Limb (tissue), 2 donors: ENCODE measurements at regions not wholly inside any gene's neighbourhood (a gene's known extent, or its start where the extent isn't known, plus 50 kb on each side); places are given as distances from the start of the nearest gene placed in this dataset.

ENCODE experiments used
- DNase-seq, 2 donors: peaks; one replicate each; pipeline ENCODE4 v3.0.0-alpha.2; 2016; ENCODE audit errors: extremely low spot score in 2 of 2

DNA sequence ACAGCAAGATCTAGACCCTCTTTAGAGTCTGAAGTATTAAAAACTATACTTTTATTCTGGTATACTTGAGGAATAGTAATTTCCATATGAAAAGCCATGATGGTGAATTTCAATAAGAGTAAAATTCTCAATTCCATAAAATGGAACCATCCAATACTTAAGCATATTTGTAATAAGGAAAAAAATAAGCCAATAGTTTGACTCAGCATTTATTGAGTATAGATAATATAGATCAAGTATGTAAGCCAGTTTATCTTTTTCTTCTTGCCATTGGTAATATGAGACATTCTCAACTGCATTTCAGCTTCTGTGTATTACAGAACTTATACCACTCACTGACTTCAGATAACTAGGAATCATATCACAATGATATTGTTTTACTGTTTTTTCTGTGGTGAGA lies 361.0 kb downstream of the SLCO4C1 start:
- DNase-seq = no peak

- no peak for DNase-seq
Measured at GRCh38 chr5:101932599-101932998, 363.5 kb downstream of the SLCO4C1 start.

DNA sequence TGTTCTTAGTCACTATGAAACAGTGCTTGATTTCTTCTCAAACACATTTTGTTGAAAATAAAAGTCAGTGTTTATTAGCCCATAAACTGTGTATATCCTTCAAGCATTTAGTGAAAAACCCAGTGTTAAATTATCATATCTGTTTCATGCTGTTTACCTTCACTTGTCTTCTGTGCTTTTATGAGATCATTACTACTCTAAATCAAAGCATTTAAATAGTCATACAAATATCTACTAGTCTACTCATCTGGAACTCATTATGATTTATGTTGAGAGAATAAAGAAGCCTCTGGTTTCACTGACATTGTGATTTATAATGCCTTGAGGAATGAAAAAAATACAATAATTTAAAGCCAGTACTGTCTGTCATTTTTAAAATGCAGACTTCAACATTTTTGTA lies 366.5 kb downstream of the SLCO4C1 start:
- DNase-seq = no peak

- no peak for DNase-seq
Measured at GRCh38 chr5:101917166-101917565, 378.9 kb downstream of the SLCO4C1 start.

DNA sequence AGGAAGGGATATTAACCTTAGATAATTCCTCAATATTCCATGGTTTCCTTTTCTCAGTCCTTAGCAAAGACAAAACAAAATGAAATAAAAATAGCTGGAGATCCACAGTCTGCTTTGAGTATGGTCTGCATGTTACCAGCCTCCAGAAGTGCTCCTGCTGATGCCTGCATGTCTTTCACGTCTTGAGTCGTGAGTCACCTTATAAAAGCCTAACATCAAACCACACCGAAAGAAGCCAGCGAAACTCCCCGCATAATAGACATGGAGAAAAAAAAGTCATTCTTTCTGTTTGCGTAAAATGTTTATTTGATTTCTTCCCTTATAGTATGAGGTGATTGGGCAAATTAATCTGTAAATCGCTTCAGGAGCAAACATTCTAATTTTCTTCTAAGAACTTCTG lies 380.5 kb downstream of the SLCO4C1 start:
- no peak for DNase-seq

- no peak for DNase-seq
Measured at GRCh38 chr5:101904736-101905135, 391.3 kb downstream of the SLCO4C1 start.

GRCh38 chr5:101897914-101898313 lies 398.2 kb downstream of the SLCO4C1 start:
- no peak for DNase-seq

DNA sequence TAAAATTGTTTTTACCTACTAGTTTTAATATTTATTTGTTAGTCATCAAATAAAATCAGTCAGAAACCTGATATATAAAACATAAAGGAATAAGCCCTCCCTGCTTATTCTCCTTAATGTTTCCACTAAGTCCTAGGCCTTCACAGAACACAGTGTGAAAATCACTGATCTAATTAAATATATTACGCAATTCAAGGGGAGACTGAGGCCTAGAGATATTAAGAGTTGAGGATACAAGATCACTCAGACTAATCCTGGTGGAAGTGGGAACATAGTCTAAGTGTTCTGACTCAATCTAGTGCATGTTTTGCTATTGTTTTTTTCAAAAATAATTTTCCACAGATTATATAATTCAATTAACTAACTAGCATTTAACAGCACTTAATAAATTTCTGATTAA lies 401.1 kb downstream of the SLCO4C1 start:
- DNase-seq = no peak

DNA sequence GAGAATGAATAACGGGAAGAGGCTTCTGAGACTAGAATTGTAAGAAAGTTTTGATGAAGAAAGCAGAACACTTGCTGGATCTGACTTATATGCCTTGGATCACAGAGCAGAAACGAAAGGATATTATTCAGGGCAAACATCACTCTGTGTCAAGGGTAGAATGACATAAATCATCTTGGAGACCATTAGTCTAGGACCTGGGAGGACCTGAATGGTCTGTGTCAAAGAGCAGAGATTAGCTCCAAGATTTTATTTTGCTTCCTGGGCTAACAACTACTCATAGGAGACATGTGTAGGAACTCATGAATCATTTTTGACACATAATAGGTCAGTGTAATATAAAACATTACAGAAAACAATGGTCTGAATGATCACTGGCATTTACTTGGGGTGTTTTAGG lies 417.9 kb downstream of the SLCO4C1 start:
- DNase-seq = no peak

DNA sequence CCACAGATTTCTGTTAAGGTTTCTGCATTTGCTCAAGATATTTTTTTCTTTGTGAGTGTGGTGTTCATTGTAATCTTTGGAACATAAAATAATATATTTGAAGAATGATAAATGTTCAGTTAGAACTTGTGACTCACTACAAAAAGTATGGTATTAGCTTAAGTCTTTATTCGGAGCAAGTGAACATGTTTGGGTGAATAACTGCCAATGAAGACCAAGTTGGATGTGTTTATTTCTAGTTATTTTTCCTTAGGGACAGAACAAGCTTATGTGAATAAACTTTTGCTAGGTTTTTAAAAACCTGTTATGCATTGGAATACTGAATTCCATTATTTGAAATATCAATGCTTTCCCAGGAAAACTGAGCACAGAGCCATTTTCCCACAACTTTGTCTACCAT lies 418.6 kb downstream of the SLCO4C1 start:
- no peak for DNase-seq

GRCh38 chr5:101866473-101866872 lies 429.6 kb downstream of the SLCO4C1 start:
- no peak for DNase-seq

DNA sequence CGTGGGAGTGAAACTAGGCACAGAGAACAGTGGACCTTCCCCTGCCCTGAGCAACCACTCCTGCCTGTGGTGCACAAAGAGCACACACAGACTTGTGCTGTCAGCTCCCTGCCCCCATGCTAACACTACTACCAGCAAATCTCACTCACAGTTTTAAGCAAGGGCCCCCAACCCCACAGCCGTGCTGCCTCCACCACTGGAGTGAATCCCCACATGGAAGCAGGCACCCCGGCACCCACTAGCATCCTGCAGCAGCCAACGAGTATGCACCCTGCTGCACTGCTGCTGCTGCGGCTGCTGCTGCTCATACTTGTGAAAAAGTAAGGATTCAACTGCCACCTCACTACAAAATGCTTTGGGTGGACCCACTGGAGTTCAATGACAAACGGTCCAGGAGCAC lies 435.5 kb downstream of the SLCO4C1 start:
- DNase-seq = no peak

DNA sequence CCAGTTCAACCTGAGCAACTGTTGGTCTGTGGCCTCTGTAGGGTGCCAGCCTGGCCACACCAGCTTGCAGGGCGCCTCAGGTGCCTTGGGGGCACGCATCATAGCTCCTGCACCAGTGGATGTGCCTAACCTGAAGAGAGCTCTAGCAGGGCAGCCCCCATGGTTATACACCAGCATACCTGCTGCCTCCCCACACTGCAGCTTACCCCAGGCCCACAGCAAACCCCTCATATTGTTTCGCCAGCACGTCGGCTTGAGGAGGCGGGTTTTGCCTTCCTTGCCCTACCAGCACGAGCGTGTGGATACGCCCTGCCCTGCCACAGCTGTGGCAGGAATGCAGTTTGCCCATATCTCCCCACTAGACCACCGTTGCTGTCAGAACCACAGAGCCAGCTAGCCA lies 435.9 kb downstream of the SLCO4C1 start:
- DNase-seq = no peak

DNA sequence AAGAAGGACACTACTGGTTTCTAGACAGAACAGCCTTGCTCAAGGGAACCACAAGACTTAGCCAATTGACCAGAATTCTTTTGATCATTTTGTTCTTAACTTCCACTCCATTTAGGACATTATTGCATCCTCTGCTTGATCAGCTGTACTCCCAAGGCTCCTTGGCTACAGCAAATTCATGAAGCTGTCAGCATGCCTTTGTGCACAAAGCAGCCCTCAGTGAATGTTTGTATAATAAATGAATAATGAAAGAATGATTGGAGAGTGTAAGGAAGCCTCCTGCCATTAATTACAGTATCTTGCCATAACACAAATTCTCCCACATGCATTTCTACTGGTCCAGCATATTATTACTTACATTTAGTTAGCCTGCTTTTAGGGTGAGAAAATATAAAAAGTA lies 449.6 kb downstream of the SLCO4C1 start:
- DNase-seq = no peak

DNA sequence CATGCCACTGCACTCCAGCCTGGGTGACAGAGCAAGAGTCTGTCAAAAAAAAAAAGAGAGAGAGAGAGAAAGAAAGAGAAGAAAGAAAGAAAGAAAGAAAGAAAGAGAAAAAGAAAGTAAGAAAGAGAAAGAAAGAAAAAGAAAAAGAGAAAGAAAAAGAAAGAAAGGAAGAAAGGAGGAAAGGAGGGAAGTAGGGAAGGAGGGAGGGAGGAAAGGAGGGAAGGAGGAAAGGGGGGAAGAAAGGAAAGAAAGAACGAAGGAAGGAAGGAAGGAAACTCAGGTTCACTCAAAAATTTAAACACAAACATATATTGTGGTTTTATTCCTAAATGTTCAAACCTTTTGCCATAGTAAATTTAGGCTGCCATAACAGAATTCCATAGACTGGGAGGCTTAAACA lies 453.0 kb downstream of the SLCO4C1 start:
- DNase-seq = no peak

DNA sequence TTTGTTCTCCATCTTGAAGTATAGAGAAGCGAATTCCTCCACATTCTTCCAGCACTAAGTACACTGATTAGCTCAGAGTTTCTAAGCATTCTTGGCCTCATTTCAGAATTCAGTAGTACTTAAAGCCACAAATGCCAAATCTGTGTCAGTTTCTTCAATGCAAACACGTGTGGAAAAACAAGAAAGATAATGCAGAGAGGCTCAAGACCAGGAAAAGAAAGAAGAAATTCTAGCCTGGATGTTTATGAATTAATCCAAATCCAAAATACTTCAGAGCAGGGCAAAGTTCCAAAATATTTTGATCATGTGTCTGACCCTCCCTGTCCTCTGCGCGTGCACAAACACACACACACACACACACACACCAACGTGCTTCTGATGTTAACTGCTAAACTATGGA lies 457.6 kb downstream of the SLCO4C1 start:
- peak in 1 of 2 donors; percentile 45 for DNase-seq

DNA sequence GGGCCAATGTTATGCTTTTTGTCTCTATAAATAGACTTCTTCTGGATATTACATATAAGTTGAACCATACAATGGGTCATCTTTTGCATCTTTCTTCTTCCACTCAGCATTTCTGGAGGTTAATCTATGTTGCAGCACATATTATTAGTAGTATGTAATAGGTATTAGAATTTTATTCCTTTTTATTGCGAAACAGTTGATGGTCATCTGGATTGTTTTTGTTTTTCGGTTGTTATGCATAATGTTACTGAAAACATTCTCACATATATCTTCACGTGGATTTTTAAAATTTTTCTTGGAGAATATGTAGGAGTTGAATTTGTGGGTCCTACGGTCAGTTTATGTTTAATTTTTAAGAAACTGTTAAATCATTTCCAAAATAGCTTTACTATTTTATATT lies 466.8 kb downstream of the SLCO4C1 start:
- no peak for DNase-seq

GRCh38 chr5:101811466-101811865 lies 484.6 kb downstream of the SLCO4C1 start:
- no peak for DNase-seq

DNA sequence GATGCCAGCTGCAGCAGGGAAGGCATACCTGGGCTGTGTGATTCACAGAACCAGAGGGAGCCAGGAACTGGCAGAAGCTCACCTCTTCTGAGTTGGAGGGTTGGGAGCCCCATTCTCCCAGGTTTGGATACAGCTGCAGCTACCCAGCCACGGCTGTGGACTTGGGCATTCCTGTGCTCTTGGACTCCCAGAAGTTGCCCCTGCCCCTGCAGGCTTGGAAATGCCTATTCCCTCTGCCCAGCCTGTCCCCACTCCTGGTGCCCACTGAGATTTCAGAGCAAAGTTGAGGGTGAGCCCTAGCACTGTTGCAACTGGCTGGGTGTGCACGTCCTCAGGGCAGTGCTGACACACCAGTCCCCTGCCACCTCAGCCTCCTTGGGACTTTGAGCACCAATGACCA lies 489.7 kb downstream of the SLCO4C1 start:
- no peak for DNase-seq

- DNase-seq = no peak
Measured at GRCh38 chr5:101796427-101796826, 499.7 kb downstream of the SLCO4C1 start.

- no peak for DNase-seq
Measured at GRCh38 chr5:101788797-101789196, 507.3 kb downstream of the SLCO4C1 start.

GRCh38 chr5:101785090-101785489 lies 511.0 kb downstream of the SLCO4C1 start:
- no peak for DNase-seq

GRCh38 chr5:101783241-101784013 lies 512.7 kb downstream of the SLCO4C1 start:
- DNase-seq = no peak
